CD4-positive, alpha-beta T cell treated with Interleukin-15 for 4 hours (primary cell): ENCODE measurements at regions not wholly inside any gene's neighbourhood (a gene's known extent, or its start where the extent isn't known, plus 50 kb on each side); places are given as distances from the start of the nearest gene placed in this dataset.

Experiments used
- DNase-seq: peaks from one replicate; pipeline ENCODE4 v3.0.0-alpha.2; 2020; ENCODE audit warnings: low spot score

DNA sequence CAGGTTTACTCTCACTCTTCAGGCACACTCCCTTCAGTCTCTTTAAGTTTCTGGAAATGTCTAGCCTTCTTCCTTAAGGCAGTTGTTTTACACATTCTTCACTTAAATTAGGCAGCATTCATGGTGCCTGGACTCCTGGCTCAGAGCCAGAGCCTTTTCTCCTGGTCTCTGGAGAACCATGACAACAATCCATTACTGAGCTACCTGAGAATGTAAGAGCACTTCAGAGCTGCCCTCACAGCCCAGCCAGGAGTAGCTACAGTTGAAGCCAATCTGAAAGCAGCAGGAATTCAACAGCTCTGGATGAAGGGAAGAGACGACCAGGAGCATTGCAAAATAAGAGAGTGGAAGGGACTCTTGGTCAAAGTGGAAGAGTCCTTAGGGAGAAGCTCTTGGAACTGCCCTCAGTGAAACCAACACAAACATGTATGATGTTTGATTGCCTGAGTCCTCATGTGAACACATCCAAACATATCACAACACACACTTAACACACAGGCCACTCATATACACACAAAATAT is 416.8 kb upstream of the SPTLC3 start:
- no peak for DNase-seq

DNA sequence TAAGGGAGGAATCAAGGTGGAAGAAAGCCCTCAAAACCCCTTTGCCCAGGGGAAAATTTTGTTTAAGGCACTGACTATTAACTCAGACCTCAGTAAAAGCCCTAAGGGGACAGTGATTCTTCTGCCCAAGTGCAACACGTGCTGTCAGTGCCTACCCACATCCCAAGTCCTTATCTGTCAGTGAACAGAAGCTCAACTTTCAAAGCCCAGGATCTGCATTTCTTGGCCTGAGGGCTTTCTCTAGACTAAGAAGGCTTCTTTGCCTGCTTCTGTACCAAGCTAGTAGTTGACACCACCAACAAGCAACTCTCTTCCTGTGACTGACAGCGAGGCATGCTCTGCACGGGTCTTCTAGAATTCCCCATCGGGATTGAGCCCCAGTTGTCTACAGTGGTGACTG is 416.0 kb upstream of the SPTLC3 start:
- DNase-seq: no peak

DNA sequence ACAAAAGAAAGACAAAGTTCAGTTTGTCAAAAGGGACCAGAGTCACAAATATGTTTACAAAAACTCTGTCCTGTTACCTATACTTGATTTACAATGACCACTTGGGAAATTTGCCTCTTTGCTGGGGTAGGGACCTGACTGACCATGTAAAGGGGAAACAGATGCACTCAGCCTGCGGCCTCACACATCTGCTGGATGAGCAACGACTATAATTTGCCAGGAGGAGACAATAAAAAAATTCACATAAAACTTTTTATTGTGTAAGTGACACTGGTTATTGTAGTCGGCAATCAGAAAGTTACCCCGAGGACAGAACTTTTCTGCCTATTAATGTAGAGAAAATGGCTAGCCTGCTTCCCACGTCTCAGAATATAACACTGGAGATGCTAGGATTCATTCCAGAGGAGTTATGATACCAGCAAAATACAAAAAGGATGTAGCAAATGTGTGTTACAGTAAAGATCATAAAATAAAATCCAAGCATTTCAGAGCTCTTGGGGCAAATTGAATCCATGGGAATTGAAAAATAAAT is 415.4 kb upstream of the SPTLC3 start:
- no peak for DNase-seq

DNA sequence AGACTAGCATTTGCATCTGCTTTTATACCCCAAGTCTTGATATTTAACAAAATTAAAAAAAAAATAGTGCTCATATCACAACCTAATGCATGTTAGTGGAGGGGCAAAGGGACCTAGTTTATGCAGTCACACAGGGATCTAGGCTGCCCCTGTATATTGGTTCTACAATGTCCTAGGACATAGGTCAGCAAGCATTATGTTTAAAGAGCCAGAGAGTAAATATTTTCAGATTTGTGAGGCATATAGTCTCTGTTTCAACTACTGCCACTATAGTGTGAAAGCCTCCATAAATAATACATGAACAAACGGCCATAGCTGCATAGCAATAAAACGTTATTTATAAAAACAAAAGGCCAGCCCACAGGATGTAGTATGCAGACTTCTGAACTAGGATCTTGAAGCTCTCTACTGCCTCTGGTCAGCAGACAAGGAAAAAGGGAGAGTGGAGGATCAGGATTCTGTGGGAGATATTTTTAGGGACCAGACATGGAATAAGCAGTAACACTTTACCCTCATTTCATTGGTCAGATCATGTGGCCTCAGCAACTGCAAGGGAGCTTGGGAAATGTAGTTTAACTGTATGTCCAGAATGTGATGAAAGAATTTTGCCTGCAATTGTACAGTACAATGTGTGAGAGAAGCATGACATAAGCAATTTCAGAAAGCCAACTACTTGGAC is 414.2 kb upstream of the SPTLC3 start:
- DNase-seq: no peak

DNA sequence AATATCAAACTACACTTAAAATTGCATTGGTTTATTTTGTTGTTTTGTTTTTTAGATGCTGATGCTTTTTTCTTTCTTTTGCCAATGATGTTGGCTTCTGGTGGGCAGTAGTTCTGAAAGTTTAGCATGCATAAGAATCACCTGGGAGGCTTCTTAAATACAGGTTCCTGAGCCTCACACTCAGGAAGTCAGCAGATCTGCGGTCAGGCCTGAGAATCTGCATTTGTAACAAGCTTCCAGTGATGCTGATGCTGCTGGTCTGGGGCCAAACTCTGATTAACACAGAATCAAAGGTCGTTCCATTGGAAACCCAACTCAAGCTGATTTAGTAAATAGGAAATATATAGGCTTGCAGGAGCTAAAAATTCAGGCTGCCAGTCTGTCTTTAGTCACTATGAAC is 412.9 kb upstream of the SPTLC3 start:
- no peak for DNase-seq

DNA sequence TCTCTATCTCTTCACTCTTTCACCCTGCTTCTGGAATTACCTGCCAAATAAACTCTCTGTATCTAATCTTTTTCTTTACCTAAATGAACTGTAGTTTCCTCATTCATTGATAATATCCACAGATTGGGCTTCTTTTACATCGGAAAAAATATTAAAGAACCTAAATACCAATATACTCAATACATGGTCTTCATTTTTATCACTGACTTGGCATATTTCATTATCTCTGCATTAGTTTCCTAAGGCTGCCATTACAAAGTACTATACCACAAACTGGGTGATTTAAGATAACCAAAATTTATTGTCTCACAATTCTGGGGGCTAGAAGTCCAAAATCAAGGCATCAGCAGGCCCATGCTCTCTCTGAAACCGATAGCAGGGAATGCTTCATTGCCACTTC is 411.9 kb upstream of the SPTLC3 start:
- no peak for DNase-seq

DNA sequence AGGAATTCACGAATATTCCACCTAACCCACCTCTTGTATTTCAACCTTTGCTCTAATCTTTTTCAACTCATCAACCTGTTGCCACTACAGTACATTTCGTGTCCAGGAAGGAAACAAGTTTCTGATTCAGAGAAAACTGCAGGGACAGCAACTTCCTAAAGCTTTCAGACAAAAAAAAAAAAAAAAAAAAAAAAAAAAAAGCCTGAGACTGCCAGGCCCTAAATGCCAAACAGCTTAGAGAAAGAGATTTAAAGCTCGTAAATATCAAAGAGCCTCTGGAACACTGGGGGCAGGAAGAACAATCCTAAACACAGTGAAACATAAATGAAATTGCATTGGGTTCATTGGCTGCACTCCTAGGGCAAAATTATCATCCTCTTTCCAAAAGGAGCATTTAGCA is 411.2 kb upstream of the SPTLC3 start:
- no peak for DNase-seq

DNA sequence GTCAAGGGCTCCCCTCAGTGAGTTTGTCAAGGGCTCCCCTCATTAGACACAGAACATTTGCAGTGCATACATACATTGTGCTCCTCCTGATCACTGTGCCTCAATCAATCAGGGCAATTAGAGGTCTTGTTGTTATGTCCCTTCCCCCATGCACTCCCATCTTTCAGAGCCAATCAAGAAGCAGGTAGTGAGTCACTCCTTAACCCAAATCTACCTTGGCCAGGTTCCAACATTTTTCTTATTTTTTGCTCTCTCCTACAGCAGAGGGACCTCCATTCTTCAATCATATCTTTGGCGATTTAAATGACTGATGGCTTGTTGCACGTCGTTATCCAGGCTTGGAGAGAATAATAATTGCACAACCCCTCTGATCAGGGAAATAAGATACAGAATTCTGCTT is 409.9 kb upstream of the SPTLC3 start:
- no peak for DNase-seq

DNA sequence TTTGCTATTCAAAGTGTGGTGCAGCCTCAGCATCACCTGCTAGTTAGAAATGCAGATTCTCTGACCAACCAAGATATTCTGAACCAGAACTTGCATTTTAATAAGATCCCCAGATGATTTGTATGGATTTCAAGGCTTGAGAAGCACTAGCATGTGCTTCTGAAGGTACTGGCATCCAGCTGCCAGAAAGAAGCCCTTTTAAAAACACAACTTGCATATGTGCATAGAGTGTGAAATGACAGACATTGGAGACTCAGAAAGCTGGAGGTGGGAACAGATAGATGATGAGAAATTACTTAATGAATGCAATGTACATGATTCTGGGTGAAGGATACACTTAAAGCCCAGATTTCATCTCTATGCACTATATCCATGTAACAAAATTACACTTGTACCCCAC is 409.3 kb upstream of the SPTLC3 start:
- no peak for DNase-seq

DNA sequence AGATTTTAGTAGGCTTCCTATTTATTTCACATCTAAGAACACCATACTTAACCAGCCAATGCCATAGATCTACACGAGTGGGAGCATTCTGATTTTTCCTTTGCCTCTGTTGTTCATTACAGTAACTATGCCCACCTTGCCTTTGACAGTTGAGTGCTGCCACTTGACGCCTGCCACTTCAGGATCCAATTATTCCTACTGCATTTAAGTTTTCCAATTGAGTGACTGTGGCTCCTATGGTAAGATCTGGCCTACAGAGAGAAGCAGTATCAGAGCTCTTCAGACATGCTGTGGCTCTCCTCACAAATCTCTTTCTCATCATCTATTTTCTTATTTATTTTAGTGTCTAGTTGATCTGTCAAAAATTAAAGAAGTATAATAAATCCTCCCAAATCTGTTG is 403.0 kb upstream of the SPTLC3 start:
- no peak for DNase-seq

DNA sequence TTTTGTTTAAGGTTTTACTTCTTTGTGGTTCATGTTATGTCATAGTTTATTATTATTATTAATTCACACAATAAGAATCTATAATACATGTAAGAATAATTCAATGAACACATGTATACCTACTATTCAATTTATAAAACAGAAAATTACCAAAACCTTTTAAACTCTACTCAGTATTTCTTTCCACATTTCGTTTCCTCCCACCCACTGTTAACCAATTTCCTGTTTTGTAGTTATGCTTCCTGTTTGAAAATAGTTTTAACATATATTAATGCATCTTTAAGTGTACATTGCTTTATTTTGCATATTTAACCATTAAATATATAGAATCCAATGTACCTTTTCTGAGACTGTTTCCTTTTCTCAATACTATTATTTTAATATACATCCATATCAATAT is 397.9 kb upstream of the SPTLC3 start:
- DNase-seq: no peak

DNA sequence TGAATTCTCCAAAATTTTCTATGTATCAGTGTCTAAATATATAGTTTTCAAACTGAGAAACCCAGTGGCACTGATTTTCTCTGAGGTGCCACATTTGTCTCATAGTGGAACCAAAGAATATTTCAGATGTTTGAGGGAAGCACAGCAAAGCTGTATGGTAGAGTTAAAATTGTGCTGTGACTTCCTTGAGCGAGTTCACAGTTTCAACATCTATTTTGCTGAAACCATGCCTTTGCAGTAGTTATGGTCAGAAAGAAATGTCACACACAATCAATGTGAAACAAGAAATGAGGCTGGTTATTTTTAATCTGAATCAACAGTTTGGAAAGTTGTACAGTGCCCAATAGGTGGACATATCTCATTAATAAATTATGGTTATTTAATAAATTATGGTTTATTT is 394.0 kb upstream of the SPTLC3 start:
- no peak for DNase-seq

DNA sequence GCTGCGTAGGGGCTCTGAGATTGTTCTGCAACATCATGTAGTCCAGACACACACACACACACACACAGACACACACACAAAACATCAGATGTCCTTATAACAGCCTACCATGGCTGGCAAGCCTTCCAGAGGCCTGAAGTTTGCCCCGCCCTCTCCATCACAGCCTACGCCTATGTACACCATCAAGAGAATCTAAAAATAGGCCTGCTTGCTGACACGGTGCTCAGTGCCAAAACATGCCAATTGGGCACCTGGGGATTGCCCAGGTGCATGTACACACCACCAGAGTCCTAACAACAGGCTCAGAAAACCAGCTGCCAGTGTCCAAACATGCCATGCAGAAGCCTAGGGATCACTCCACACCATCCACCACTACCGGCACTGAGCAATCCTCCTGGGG is 391.7 kb upstream of the SPTLC3 start:
- DNase-seq: no peak

DNA sequence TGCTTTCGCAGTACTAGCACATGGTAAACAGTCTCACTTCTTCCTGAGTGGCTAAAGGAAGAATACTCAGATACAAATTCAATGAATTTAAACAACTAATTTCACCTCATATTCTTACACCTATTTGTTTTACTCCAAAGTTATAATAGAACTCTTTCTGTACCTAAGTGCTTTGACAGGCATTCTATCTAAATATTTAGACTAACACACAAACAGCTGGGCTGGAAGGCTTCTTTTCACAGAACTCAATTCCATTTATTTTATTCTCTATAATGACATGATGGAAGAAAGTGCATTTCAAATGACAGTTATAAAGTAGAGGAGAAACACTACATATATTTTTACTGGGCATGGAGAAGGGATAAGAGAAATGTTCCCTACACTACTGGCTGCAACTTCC is 384.9 kb upstream of the SPTLC3 start:
- DNase-seq: no peak

DNA sequence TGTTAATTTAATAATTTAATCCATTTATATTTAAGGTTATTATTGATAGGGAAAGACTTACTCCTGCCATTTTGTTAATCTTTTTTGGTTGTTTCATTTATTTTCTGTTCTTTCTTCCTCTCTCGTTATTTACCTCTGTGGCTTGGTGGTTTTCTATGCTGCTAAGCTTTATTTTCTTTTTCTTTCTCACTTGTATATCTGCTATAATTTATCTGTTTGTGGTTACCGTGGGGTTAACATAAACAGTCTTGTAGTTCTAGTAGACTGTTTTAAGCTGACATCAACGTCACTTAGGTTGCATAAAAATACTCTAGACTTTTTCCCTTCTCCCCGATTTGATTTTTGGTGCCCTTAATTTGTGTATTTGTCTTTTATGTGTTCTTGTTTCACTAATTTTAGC is 381.3 kb upstream of the SPTLC3 start:
- DNase-seq: no peak

DNA sequence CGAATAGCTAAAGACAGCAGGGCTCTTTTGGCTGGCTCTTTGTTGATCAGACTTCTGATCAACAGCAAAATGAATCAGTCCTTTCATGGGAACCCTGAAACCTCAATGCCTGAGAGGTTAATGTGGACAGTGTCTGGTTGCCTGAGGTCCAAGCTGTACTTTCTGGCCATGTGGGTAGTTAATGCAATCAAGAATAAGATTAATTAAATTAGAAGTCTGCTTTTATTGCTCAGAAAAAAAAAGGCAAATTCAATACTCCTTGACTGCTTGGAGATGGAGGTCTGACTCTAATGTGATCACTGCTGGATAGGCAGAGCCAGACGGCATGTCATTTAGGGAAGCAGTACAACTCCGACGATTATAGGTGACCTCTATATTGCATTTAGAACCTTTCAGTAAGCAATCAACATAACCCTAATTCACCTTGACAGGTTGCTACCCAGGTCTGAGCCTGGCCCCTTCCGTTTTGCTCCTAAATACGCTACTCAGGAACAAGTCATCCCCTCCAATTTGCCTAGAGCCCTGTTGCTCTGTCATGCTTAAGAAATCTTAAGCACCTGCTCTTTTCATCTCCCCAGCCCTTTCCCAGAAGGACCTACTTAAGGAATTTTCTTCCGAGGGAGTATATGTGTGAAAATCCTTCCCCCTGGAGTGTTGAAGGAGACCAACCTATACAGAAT is 370.0 kb upstream of the SPTLC3 start:
- DNase-seq: no peak

DNA sequence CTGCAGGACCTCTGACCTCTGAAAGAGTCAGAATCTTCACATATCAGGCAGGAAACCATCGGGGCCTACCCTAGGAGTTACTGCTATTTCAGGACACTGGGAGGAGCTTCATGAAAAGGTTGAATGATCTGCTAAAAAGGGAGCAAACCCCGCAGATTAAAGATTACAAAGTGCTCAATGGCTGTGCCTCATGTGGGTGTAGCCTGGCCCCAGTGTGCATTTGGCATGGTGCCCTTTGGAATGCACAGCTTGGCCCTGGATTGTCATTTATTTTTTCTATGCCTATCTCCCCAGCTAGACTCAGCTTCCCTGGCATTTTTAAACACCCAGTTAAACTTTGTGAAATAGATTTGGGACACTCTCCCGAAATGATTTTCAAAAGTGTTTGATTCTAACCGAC is 368.5 kb upstream of the SPTLC3 start:
- no peak for DNase-seq

DNA sequence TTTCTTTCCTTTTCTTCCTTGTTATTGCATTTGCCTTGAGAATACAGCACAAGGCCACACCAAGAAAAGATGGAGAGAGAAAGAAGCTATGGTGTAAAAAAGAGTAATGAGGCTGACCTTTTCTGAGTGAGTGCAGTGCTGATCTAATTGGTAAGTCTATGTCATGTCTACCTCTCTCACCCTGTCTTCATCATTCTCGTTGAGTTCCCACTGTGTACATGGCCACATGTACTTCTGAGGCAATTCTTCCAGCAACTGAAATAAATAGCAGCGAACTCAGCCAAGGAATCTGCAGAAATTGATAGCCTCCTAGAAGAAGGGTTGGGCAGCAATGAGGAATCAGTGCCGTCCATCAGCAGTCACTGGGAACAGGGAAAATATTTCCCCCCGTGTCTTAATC is 367.2 kb upstream of the SPTLC3 start:
- no peak for DNase-seq

DNA sequence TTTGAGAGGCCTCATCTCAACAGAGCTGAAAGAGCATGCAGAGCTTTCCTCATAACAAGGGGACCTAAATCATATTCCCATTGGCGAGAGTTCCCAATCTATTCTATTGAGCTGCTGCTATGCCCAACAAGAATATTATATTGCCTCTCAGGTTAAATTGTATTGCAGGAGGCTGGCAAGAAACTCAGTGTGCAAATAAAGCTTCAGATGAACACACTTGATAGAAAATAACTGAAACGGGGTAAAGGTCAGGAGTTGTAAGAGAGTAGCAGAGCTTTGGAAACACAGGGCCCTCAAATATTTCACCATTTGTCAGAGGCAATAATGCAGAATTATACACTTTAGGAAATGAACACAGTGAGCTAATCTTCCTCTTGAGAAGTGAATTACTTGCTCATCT is 364.3 kb upstream of the SPTLC3 start:
- no peak for DNase-seq

DNA sequence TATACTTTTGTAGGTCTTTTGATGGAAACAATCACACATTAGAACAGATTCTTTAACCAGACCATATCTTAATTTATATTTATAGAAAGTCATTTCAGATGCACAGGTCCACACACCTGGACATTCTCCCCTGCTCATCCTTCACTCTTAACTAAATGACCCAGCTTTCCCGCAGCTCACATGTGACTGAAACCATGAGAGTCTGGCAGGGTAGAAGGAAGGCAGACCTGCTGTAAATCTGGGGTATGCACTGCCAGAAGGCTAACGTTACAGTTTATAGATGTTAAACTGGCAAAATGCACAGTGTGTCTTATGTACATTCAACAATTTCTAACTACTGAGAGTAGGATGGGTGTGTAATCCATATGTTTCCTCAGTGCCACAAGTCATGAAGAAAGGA is 359.5 kb upstream of the SPTLC3 start:
- no peak for DNase-seq

DNA sequence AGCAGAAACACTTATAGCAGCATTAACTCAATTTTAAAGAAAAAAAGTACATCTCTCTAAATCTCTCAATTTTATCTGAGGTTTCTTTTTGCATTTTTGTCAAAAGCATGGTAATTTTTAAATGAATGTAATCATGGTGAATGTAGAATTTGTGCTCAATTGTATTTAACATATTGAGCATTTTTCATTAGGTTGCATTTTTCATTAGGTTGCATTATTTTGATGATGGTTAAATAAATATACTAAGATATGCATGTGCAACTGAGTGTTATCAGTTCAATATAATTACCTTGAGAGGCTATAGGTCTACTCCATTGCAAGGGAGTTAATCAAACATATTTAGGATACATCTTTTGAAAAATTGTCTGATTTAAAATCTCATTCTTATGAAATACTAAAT is 355.1 kb upstream of the SPTLC3 start:
- DNase-seq: no peak

DNA sequence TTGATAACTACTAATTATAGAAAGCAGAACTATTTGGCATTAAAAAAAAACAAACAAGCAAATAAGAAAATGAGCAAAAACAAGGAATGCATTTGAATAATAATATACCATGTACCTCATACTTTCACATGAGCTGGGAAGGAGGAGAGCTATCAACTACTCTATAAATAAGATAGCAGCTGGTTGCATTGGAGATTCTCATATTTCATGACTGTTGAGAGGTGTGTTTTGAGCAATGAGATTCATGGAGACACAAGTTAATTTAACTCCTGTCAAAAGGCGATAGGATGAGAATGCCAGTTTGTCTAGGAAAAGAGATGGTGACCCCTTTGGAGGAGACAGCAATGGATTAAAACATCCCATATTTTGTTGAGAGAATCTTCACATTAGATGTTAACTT is 348.8 kb upstream of the SPTLC3 start:
- DNase-seq: no peak

DNA sequence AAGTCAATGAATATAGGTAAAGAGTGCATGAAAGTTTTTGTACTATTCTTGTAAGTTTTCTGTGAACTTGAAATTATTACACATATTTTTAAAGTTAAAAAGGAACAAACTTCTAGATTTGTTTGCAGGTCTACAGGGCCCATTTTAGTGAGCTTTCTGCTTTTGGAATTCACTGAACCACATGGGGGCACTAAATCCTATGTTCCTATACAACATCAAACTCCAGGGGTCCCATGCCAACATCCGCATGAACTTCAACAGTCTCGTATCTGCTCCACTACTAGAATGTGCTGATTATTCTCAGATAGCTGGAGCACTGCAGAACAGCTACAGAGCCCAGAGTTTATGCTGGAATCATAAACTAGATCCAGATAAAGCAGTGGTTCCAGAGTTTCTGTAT is 347.9 kb upstream of the SPTLC3 start:
- DNase-seq: no peak

DNA sequence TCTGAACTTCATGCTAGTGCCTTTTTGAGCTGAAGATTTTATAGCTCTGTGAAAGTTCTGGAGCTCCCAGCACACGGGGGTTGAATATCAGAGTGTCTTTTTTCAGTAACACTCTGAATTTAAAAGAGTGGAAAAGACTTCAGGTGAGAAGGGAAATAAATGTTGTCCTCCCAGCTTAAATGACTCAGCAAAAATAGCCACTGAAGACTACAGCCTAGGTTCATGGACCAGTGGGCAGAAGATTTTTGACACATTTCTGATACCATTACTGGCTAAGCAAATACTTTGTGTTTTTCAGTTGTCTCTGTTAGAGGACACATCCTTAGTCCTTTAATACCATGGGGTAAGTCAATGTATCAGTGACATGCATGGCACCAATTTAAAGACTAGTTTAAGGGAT is 338.5 kb upstream of the SPTLC3 start:
- no peak for DNase-seq
